ENCODE measurements at regions not wholly inside any gene's neighbourhood (a gene's known extent, or its start where the extent isn't known, plus 50 kb on each side); places are given as distances from the start of the nearest gene placed in this dataset.

- TF ChIP-seq RAD21 (conservative IDR thresholded peaks at IDR 0.05): no peak
- TF ChIP-seq CTCF (IDR thresholded peaks at IDR 0.05; ENCODE audit: poor library complexity, severe bottlenecking): no peak
- no peak for TF ChIP-seq POLR2AphosphoS5 (IDR thresholded peaks at IDR 0.05)
- no peak for TF ChIP-seq EZH2 (IDR thresholded peaks at IDR 0.05; ENCODE audit: borderline replicate concordance, insufficient read depth, low read length, poor library complexity, severe bottlenecking)
- no peak for TF ChIP-seq SMC3 (conservative IDR thresholded peaks at IDR 0.05; ENCODE audit: poor library complexity)
- no peak for TF ChIP-seq TAF1 (IDR thresholded peaks at IDR 0.05; ENCODE audit: low read depth)
- no peak for TF ChIP-seq REST (IDR thresholded peaks at IDR 0.05; ENCODE audit: borderline replicate concordance)
- TF ChIP-seq MXI1 (conservative IDR thresholded peaks at IDR 0.05; ENCODE audit: poor library complexity, severe bottlenecking): no peak
- TF ChIP-seq EP300 (conservative IDR thresholded peaks at IDR 0.05; ENCODE audit: poor library complexity, severe bottlenecking): no peak
- no peaks in the 10 kb centered on the region for H3K9me2 ChIP-seq (ENCODE audit: insufficient read depth, low read length)
These were observed 417.9 kb downstream of the SLCO4C1 start for GRCh38 chr5:101878190-101878589.

GRCh38 chr5:101877451-101877850 lies 418.6 kb downstream of the SLCO4C1 start:
- no peak for TF ChIP-seq MXI1 (conservative IDR thresholded peaks at IDR 0.05; ENCODE audit: poor library complexity, severe bottlenecking)
- TF ChIP-seq EZH2 (IDR thresholded peaks at IDR 0.05; ENCODE audit: borderline replicate concordance, insufficient read depth, low read length, poor library complexity, severe bottlenecking): no peak
- TF ChIP-seq TAF1 (IDR thresholded peaks at IDR 0.05; ENCODE audit: low read depth): no peak
- TF ChIP-seq CTCF (IDR thresholded peaks at IDR 0.05; ENCODE audit: poor library complexity, severe bottlenecking): no peak
- no peak for TF ChIP-seq RAD21 (conservative IDR thresholded peaks at IDR 0.05)
- TF ChIP-seq EP300 (conservative IDR thresholded peaks at IDR 0.05; ENCODE audit: poor library complexity, severe bottlenecking): no peak
- no peak for TF ChIP-seq POLR2AphosphoS5 (IDR thresholded peaks at IDR 0.05)
- TF ChIP-seq SMC3 (conservative IDR thresholded peaks at IDR 0.05; ENCODE audit: poor library complexity): no peak
- TF ChIP-seq REST (IDR thresholded peaks at IDR 0.05; ENCODE audit: borderline replicate concordance): no peak
- no peaks in the 10 kb centered on the region for H3K79me2 ChIP-seq (replicated peaks; ENCODE audit: insufficient read depth, low read length)

More at GRCh38 chr5:101878190-101878589, 417.9 kb downstream of the SLCO4C1 start:
- no peak overlapping the region for H3K4me2 ChIP-seq (ENCODE audit: low read length)
- H3K9me3 ChIP-seq (ENCODE audit: low read length): no peaks in the 10 kb centered on the region
- H4K20me1 ChIP-seq (ENCODE audit: insufficient read depth): no peaks in the 10 kb centered on the region
- no peak overlapping the region for H2AFZ ChIP-seq (ENCODE audit: low read depth, low read length)
- no peaks in the 10 kb centered on the region for H3K36me3 ChIP-seq (ENCODE audit: insufficient read depth, low read length)
- H3K27ac ChIP-seq (ENCODE audit: low read length): no peak overlapping the region
- H3K9ac ChIP-seq (ENCODE audit: low read length): no peak overlapping the region
- H3K4me3 ChIP-seq (ENCODE audit: low read length): no peak overlapping the region
- H3K27me3 ChIP-seq (ENCODE audit: insufficient read depth, low read depth, low read length): no peaks in the 10 kb centered on the region
- H3F3A ChIP-seq (ENCODE audit: insufficient read depth, low read length, poor library complexity, severe bottlenecking): no peaks in the 10 kb centered on the region
- H3K79me2 ChIP-seq (replicated peaks; ENCODE audit: insufficient read depth, low read length): no peaks in the 10 kb centered on the region

More at GRCh38 chr5:101877451-101877850, 418.6 kb downstream of the SLCO4C1 start:
- H4K20me1 ChIP-seq (ENCODE audit: insufficient read depth): no peaks in the 10 kb centered on the region
- no peak overlapping the region for H3K4me3 ChIP-seq (ENCODE audit: low read length)
- H3K27ac ChIP-seq (ENCODE audit: low read length): no peak overlapping the region
- H2AFZ ChIP-seq (ENCODE audit: low read depth, low read length): no peak overlapping the region
- no peaks in the 10 kb centered on the region for H3K9me2 ChIP-seq (ENCODE audit: insufficient read depth, low read length)
- no peaks in the 10 kb centered on the region for H3K9me3 ChIP-seq (ENCODE audit: low read length)
- H3K4me2 ChIP-seq (ENCODE audit: low read length): no peak overlapping the region
- no peaks in the 10 kb centered on the region for H3K27me3 ChIP-seq (ENCODE audit: insufficient read depth, low read depth, low read length)
- no peaks in the 10 kb centered on the region for H3F3A ChIP-seq (ENCODE audit: insufficient read depth, low read length, poor library complexity, severe bottlenecking)
- H3K9ac ChIP-seq (ENCODE audit: low read length): no peak overlapping the region
- no peaks in the 10 kb centered on the region for H3K36me3 ChIP-seq (ENCODE audit: insufficient read depth, low read length)
